GM12878 (cell line): ENCODE measurements at regions not wholly inside any gene's neighbourhood (a gene's known extent, or its start where the extent isn't known, plus 50 kb on each side); places are given as distances from the start of the nearest gene placed in this dataset.

Experiments used
- ATAC-seq: fragments of 200-7000 bp; cut with Tn5 transposase; 3 replicates; pipeline ENCODE4 v1.9.1; 2020; ENCODE audit warnings: mild to moderate bottlenecking, moderate library complexity
- BruUV-seq: library from RNA; stranded (reverse); fragments of 400-500 nt; replicated peaks from 2 replicates; lab custom pipeline; 2021; lab: Mats Ljungman, UMichigan
- CTCF ChIA-PET: fragments of 300-600 bp; sonication (Branson Sonifier 250); formaldehyde crosslinking; extraction: SDS; loops from one replicate; lab custom pipeline; 2021; ENCODE audit warnings: inconsistent platforms; lab: Yijun Ruan, JAX
- POLR2A ChIA-PET: fragments of 350-600 bp; formaldehyde crosslinking; extraction: SDS; loops from one replicate; lab custom pipeline; 2021; ENCODE audit warnings: inconsistent platforms; lab: Charles Lee
- RAD21 ChIA-PET: fragments of 300-600 bp; sonication (Branson Sonifier 250); formaldehyde crosslinking; loops from one replicate; lab custom pipeline; 2023; ENCODE audit warnings: antibody characterized with exemption; ENCODE audit not compliant: unreplicated experiment; lab: Charles Lee
- SMC1A ChIA-PET: fragments of 300-600 bp; sonication (Branson Sonifier 250); formaldehyde crosslinking; loops from one replicate; lab custom pipeline; 2023; ENCODE audit not compliant: unreplicated experiment, uncharacterized antibody; lab: Charles Lee
- DNase-seq: peaks from one replicate; pipeline ENCODE4 v3.0.0-alpha.2; 2011; ENCODE audit warnings: low read depth, low spot score
- FAIRE-seq: peaks from 3 replicates; lab custom pipeline; 2011; peaks lifted over from hg19 to GRCh38; lab: Jason Lieb, UNC
- H2AFZ ChIP-seq: 2 replicates; pipeline ENCODE4 v1.6.0; 2011; ENCODE audit warnings: low read depth, low read length, control low read depth; ENCODE audit not compliant: control insufficient read depth
- H3K27ac ChIP-seq: 2 replicates; pipeline ENCODE4 v1.5.1; 2011; ENCODE audit warnings: control low read depth; ENCODE audit not compliant: control insufficient read depth, insufficient read depth
- H3K27me3 ChIP-seq, 2 experiments: replicated peaks in 1 of 2; 2 replicates each; pipeline versions ENCODE4 v1.6.0 to v1.6.1; 2011; ENCODE audit warnings: low read length in 1 of 2; ENCODE audit not compliant: control insufficient read depth in 2 of 2, insufficient read depth in 2 of 2
- H3K36me3 ChIP-seq, 2 experiments: 2 replicates each; pipeline ENCODE4 v1.5.1; 2011; ENCODE audit warnings: low read length in 1 of 2; ENCODE audit not compliant: control insufficient read depth in 2 of 2, insufficient read depth in 2 of 2
- H3K4me1 ChIP-seq: 2 replicates; pipeline ENCODE4 v1.6.1; 2011; ENCODE audit warnings: mild to moderate bottlenecking, low read length, moderate library complexity, mixed read lengths; ENCODE audit not compliant: control insufficient read depth, insufficient read depth
- H3K4me2 ChIP-seq: 2 replicates; pipeline ENCODE4 v1.6.0; 2011; ENCODE audit warnings: control low read depth; ENCODE audit not compliant: control insufficient read depth, insufficient read depth
- H3K4me3 ChIP-seq: fragments of 200-600 bp; sonication (generic); 2 replicates; pipeline ENCODE4 v1.5.1; 2016
- H3K79me2 ChIP-seq: 2 replicates; pipeline ENCODE4 v1.6.0; 2011; ENCODE audit warnings: low read length; ENCODE audit not compliant: control insufficient read depth, insufficient read depth
- H3K9ac ChIP-seq: 2 replicates; pipeline ENCODE4 v1.8.0; 2011; ENCODE audit warnings: low read length, control low read depth, mixed read lengths; ENCODE audit not compliant: control insufficient read depth, insufficient read depth
- H3K9me3 ChIP-seq: replicated peaks from 3 replicates; pipeline ENCODE4 v1.5.1; 2011; ENCODE audit warnings: mild to moderate bottlenecking, low read length; ENCODE audit not compliant: control insufficient read depth, insufficient read depth
- H4K20me1 ChIP-seq: 2 replicates; pipeline ENCODE4 v1.6.0; 2011; ENCODE audit not compliant: control insufficient read depth, insufficient read depth
- ATF7 ChIP-seq: fragments of 450-650 bp; IDR thresholded peaks from 2 replicates; pipeline ENCODE4 v1.6.1; 2016; ENCODE audit warnings: low read depth, mild to moderate bottlenecking
- BCL11A ChIP-seq: IDR thresholded peaks from 2 replicates; pipeline ENCODE4 v1.6.1; 2011; ENCODE audit warnings: low read depth, low read length
- CBX5 ChIP-seq: sonication (generic); IDR thresholded peaks from 2 replicates; pipeline ENCODE4 v1.6.1; 2016; ENCODE audit warnings: low read depth, moderate library complexity, mild to moderate bottlenecking, inconsistent platforms
- EED ChIP-seq: sonication (generic); IDR thresholded peaks from 2 replicates; pipeline ENCODE4 v1.6.1; 2016; ENCODE audit warnings: antibody characterized with exemption, low read depth
- GATAD2B ChIP-seq: fragments of 450-650 bp; conservative IDR thresholded peaks from 2 replicates; pipeline ENCODE4 v1.6.1; 2017; ENCODE audit warnings: low read depth, mild to moderate bottlenecking, moderate library complexity
- HDAC6 ChIP-seq: fragments of 200-600 bp; sonication (generic); IDR thresholded peaks from one replicate; pipeline ENCODE4 v1.8.0; 2017; ENCODE audit warnings: antibody characterized with exemption; ENCODE audit not compliant: unreplicated experiment
- HSF1 ChIP-seq: fragments of 150-350 bp; IDR thresholded peaks from 2 replicates; pipeline ENCODE4 v1.6.1; 2014; ENCODE audit warnings: mild to moderate bottlenecking, low read depth, low read length
- MEF2B ChIP-seq: fragments of 450-650 bp; IDR thresholded peaks from 2 replicates; pipeline ENCODE4 v1.6.1; 2018; ENCODE audit warnings: mild to moderate bottlenecking, moderate library complexity; ENCODE audit not compliant: partially characterized antibody, poor library complexity, severe bottlenecking
- NFYA ChIP-seq: IDR thresholded peaks from 2 replicates; pipeline ENCODE4 v1.6.1; 2011; ENCODE audit warnings: low read depth, mild to moderate bottlenecking, low read length, improper control_type of control experiment, borderline replicate concordance
- PBX3 ChIP-seq: IDR thresholded peaks from 2 replicates; pipeline ENCODE4 v1.6.1; 2011; ENCODE audit warnings: mild to moderate bottlenecking, low read depth, low read length, moderate library complexity; ENCODE audit not compliant: insufficient replicate concordance
- POU2F2 ChIP-seq: IDR thresholded peaks from 3 replicates; pipeline ENCODE4 v1.6.1; 2011; ENCODE audit warnings: low read depth, mild to moderate bottlenecking, low read length, borderline replicate concordance
- SKIL ChIP-seq: fragments of 450-650 bp; IDR thresholded peaks from 2 replicates; pipeline ENCODE4 v1.6.1; 2017; ENCODE audit warnings: mild to moderate bottlenecking, low read depth, inconsistent platforms; ENCODE audit not compliant: poor library complexity, severe bottlenecking
- SMARCA5 ChIP-seq: fragments of 450-650 bp; IDR thresholded peaks from 2 replicates; pipeline ENCODE4 v1.6.1; 2017; ENCODE audit warnings: mild to moderate bottlenecking
- SMC3 ChIP-seq: IDR thresholded peaks from 2 replicates; pipeline ENCODE4 v1.6.1; 2011; ENCODE audit warnings: low read length, improper control_type of control experiment, borderline replicate concordance
- in situ Hi-C: fragments of 300-500 bp; cut with MboI; formaldehyde crosslinking; loops from 9 replicates; pipeline ENCODE4 v1.14.3; 2018; ENCODE audit warnings: mixed read lengths
- intact Hi-C: fragments of 100-400 bp; cut with micrococcal nuclease; formaldehyde crosslinking; loops from one replicate; pipeline ENCODE4 v1.14.2; 2022; ENCODE audit not compliant: unreplicated experiment

DNA sequence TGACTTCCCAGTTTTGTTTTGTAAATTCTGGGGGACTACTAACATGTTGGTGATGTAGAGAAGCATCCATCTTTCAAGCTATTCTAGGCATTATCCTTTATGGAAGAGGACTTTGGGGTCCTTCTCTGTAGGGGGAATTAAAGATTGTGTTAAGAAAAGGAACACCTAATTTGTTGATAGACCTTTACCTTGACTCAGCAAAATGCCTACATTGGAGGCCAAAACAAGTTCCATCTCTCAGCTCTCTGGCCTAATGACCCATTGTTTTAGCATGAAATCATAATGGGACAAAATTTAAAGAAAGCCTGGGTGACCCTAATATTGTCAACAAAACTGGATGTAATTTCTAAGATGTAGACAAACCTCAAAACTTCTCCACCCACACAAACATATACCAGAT is 465.3 kb upstream of the SOX9 start:
- TF ChIP-seq SMC3 (no peak), SKIL (no peak), BCL11A (no peak), ATF7 (no peak), EED (no peak), MEF2B (no peak), HSF1 (no peak), GATAD2B (no peak), HDAC6 (no peak), POU2F2 (no peak), PBX3 (no peak), NFYA (no peak), CBX5 (no peak), SMARCA5 (no peak)
- TF ChIP-seq, all 136 proteins: peak for 0
- in situ Hi-C loops (no loop called here), intact Hi-C loops (no loop called here)
- H3K79me2 ChIP-seq, result no peaks in the 10 kb centered on the region
- ChIA-PET POLR2A (no interaction called here), SMC1A (no interaction called here), CTCF (no interaction called here), RAD21 (no interaction called here)
- H4K20me1 ChIP-seq, result no peaks in the 10 kb centered on the region
- no peak overlapping the region for H3K4me2 ChIP-seq
- no peak overlapping the region for H3K4me3 ChIP-seq
- no peaks in the 10 kb centered on the region for H3K4me1 ChIP-seq
- FAIRE-seq (no peak), ATAC-seq (no peak), DNase-seq (no peak)
- no peaks in the 10 kb centered on the region for H3K27me3 ChIP-seq
- no peaks in the 10 kb centered on the region for H3K36me3 ChIP-seq
- H3K27ac ChIP-seq, result no peak overlapping the region
- no TSS peak for BruUV-seq
- H3K9ac ChIP-seq, result no peak overlapping the region
- H3K9me3 ChIP-seq, result no peaks in the 10 kb centered on the region
- no peak overlapping the region for H2AFZ ChIP-seq
